Kidney glomerular epithelial cell (primary cell): ENCODE measurements at regions not wholly inside any gene's neighbourhood (a gene's known extent, or its start where the extent isn't known, plus 50 kb on each side); places are given as distances from the start of the nearest gene placed in this dataset.
"Not testable (repeated sequence)": the region's sequence is repeated elsewhere in the genome, so short reads cannot be mapped to it uniquely, and the experiment has no call there.

Experiments
- DNase-seq: peaks from one replicate; lab custom pipeline; 2025; lab: John Stamatoyannopoulos, UW

DNA sequence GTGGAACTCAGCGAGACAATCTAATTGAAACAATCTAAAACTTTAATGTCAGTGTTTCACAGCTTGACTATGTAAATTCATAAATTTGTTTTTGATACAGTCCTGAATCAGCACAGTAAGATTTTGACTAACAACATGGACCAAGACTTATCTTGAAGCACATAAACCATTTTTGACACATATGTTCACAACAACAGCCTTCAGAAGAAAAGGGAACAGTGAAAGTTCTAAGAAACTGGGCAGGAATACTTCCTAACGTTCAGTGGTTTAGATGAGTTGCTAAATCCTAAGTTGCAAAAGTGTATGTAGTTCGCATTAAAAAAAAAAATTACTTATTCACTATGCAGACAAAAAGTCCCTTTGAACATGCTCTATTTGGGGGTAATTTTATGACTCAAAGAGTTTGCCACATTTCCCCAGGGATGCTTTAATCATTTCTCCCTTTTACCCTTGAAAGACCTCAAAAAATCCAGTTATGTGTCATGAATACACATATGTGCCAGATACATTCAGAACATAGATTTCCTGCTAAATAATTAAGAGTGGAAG is 120.2 kb downstream of the MRPL39 start:
- no peak for DNase-seq

DNA sequence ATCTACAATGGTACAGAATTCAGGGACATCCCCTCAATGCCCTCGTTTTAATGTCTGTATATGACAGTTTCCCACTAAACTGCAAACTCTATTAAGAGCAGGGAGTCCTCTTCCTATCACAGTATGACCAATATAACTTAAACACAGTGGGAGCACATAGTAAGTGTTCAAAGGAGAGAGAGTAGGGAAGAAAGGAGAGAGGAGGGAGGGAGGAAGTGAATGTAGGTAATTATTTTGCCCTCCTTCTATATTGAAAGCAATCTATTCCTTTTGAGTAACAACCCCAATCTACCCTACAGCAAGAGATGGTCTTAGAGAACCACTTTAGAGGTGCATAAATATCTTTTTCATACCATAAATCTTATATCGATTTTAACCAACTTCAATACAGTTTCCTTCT is 121.4 kb downstream of the MRPL39 start:
- no peak for DNase-seq

DNA sequence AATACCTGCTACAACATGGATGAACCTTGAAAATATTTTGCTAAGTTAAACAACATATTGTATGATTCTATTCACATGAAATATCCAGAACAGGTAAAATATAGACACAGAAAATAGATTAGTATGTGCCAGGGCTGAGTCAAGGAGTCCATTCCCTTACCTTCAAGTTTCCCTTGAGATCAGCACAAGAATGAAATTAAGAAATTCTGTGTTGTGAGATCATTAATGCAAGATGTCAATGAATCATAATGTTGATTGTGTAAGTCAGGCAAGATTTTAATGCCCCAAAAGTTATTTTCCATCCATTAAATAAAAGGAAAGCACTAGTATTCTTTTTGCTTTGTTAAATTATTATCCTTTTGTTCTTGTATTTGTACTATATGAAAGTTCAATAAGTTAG is 139.4 kb downstream of the MRPL39 start:
- DNase-seq, result no peak

DNA sequence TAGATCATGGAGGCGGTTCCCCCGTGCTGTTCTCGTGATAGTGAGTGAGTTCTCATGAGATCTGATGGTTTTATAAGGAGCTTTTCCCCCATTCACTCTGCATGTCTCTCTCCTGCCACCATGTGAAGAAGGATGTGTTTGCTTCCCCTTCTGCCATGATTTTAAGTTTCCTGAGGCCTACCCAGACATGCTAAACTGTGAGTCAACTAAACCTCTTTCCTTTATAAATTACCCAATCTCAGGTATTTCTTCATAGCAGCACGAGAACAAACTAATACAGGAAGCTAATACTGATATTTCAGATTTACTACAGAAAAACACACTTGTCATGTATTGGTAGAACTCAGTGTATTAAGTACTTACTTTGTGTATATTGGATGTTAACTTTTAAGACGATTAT is 140.2 kb downstream of the MRPL39 start:
- not testable (repeated sequence) for DNase-seq

DNA sequence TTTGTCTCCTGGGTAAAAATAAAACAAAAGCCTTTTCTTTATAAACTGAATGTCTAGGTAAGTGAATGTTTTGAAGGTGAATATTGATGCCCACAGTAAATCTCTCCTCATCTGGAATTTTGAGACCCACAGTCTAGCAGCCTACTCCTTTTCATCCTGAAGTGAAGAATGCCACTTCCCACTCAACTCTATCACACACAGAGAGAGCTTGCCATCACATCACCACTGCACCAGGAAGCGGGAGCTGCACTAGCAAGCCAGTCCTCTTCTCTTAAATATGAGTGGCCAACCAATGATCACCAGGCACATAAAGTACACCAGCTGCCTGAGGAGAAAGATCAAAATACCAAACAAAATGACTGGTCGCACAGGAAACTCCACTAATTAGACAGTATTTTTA is 140.8 kb downstream of the MRPL39 start:
- DNase-seq, result no peak

DNA sequence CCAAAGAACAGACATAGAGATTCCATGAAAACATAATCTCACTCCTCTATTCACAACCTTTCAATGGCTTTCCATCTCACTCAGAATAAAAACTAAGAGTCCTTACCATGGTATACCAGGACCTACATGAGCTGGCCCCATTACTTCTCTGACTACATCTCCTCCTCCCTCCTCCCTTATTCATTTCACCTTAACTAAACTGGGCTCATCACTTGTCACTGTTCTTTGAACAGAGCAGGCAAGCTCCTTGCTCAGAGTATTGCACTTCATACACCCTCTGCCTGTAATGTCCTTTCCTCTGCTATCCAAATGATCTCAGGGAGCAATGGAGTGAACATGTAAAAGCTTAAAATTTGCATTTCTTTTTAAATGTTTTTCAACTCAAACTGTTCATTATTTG is 142.0 kb downstream of the MRPL39 start:
- no peak for DNase-seq

DNA sequence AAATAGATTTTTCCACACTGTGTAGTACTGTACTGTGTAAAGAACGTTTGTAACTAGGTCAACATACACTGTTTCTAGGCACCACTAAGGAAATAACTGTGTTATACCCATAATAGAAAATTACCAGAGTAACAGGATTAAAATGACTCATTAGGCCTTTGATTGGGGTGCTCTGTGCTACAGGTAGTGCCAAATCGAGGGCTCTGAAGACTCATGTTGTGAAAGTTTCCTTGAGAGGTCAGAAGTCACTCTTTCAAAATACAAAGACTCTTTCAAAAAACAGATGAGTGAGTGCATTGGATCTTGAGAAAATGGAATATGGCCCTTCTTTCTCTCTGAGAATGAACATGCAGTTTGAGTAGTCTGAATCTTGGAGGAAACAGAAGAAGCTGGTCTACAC is 143.0 kb downstream of the MRPL39 start:
- DNase-seq, result no peak

DNA sequence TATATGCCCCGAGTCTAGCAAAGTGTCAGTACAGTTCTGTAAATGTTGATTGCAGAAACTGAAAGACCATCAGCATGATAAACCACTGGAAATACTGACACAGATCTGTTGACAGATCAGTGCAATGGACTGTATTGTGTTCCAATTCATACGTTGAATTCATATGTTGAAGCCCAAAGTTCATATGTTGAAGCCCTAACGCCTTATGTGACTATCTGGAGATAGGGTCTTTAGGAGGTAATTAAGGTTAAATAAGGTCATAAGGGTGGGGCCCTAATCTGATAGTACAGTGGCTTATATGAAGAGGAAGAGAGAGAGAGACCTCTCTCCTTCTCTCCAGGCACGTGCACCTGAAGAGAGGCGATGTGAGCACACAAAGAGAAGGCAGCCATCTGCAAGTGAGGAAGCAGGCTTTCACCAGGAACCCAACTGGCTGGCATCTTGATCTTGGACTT is 144.7 kb downstream of the MRPL39 start:
- DNase-seq, result no peak

DNA sequence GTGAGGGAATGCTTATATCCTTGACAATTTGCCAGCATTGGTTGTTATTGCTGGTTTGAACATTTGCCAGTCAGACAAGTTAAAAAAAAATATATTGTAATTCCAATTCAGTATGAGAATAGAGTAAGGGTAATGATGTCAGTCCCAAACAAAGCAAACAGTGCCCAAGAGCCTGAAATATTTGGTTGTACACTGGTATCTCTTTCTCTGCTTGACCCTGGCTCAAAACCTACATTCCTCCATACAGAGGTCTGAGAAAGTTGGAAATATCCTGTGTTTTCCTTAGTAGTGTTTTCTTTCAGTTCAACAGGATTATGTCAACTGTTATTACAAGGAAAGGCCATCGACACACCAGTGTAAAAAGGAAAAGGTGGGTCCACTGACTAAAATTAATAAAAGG is 145.6 kb downstream of the MRPL39 start:
- DNase-seq, result peak; percentile 44

DNA sequence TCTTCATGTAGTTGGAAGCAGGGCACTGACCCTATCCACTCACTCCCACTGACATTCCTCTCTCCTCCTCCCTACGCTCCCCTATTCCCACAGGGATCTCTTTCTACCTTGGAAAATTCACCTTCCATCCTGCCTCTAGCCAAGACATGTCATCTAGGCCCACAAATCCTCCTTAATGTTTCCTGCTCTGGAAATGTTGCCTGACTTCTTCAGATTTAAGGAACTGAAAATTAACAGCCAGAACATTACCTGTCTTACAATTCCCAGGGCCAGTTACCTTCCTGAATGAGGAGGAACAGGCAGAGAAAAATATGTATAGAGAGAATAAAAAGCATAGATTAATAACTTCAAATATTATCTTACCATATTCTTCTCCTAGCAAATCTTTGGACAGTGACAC is 147.3 kb downstream of the MRPL39 start:
- DNase-seq, result no peak

DNA sequence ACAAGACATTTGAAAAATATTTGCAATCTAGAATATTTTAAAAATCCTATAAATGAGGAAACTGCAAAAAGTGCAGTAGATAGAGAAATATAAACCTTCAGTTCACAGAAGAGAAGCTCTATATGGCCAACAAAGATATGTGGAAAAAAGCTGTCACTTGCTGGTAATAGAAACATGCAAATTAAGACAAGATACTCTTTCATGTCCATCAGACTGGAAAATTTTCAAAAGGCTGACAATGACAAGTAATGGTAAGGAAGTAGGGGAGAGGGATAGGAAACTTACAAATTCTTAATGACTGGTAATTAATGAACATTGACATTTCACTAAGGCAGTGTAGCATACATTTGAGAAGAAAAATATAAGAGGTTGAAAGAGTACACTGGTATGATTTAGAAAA is 147.9 kb downstream of the MRPL39 start:
- DNase-seq, result no peak

DNA sequence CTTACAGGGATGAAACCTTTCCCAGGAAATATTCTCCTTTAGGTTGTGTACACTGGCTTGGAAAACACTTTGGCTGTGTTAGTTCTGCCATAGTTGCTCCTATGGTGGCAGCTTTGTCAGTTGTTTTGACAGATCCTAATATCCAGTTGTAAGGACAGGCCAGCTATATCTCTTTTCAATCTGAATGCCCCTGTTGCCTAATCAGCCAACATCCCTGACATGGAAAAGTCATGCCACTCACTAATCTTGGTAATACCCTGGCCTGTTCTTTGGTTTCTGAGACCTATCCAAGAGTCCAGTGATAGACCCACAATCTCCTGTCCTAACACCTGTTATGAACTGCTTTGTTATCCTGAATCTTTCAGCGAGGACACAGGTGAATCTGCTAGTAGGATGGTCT is 148.8 kb downstream of the MRPL39 start:
- no peak for DNase-seq

DNA sequence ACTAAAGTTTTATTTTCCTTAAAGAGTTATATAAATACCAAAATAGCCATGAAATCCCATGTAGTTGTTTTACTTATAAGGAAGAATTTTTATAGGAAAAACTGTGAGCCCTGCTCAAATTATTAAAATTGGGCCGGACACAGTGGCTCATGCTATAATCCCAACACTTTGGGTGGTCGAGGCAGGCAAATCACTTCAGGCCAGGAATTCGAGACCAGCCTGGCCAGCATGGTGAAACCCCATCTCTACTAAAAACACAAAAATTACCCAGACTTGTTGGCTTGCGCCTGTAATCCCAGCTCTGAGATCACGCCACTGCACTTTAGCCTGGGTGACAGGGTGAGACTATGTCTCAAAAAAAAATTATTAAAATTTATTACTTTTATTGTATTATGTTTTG is 149.3 kb downstream of the MRPL39 start:
- no peak for DNase-seq

DNA sequence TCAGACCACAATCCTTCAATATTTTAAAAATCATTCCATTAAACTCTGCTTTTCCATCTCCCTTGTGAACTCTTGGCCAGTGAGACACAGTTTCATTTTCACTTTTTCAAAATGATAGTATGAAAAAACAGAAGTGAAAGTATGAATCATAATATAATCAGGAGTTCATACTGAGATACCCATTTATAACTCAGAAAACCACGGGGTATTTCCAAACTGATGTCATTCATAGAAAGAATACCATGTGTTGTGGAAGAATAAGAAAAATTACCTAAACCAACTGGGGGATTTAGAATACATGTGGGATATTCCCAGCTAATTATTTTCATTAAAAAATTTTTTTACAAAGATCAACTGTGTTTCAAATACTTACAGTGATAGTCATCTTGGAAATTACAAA is 149.9 kb downstream of the MRPL39 start:
- peak; percentile 88 for DNase-seq

DNA sequence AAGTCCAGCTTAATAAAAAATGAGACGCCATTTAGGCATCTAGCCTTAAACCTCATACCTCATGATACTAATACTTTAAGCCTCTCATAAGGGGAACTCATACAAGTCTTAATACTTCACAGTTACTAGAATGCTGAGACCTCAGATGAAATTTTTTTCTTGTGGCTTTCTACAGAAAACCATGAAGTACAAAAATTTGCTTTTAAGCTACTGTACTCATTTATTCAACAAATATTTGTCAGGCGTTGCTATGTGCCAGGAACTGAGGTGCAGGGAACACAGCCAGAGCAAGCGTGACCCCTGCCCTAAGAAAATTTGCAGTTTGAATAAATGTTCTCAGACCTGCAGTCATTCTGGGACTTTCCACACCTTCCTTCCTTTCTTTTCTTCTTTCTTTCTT is 150.6 kb downstream of the MRPL39 start:
- peak; percentile 49 for DNase-seq

DNA sequence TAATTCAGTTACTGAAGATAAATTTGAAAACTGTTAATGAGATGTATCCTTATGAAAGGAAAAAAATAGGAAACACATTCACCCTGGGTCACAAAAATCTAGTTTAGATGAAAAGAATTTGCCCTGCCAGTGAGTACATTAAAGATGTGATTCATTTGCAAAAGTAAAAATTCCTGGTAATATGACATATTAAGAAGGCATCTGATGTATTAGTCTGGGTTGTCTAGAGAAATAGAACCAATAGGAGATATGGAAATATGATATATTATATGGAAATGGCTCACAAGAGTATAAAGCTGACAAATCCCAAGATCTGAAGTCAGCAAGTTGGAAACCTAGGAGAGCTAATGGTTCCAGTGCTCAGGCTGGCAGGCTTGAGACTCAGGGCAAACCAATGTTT is 153.8 kb downstream of the MRPL39 start:
- DNase-seq, result no peak

DNA sequence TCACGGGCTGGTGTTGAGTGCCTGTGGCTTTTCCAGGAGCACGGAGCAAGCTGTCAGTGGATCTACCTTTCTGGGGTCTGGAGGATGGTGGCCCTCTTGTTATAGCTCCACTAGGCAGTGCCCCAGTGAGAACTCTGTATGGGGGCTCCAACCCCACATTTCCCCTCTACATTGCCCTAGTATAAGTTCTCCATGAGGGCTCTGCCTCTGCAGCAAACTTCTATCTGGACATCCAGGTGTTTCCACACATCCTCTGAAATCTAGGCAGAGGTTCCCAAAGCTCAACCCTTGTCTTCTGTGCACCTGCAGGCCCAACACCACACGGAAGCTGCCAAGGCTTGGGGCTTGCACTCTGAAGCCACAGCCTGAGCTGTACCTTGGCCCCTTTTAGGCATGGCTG is 157.3 kb downstream of the MRPL39 start:
- no peak for DNase-seq

DNA sequence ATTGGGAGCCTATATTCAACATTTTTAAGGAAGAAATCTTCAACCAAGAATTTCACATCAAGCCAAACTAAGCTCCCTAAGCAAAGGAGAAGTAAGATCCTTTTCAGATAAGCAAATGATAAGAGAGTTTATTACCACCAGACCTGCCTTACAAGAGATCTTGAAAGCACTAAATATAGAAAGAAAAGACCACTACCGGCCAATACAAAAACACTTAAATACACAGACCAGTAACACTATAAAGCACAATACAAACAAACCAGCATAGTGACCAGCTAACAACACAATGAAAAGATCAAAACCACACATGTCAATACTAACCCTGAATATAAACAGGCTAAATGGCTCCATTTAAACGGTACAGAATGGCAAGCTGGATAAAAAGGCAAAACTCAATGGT is 165.4 kb downstream of the MRPL39 start:
- no peak for DNase-seq

DNA sequence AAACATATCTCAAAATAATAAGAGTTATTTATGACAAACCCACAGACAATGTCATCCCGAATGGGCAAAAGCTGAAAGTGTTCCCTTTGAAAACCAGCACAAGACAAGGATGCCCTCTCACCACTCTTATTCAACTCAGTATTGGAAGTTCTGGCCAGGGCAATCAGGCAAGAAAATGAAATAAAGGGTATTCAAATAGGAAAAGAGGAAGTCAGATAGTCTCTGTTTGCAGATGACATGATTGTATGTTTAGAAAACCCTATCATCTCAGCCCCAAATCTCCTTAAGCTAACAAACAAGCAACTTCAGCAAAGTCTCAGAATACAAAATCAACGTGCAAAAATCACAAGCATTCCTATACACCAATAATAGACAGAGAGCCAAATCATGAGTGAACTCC is 169.8 kb downstream of the MRPL39 start:
- DNase-seq, result not testable (repeated sequence)

DNA sequence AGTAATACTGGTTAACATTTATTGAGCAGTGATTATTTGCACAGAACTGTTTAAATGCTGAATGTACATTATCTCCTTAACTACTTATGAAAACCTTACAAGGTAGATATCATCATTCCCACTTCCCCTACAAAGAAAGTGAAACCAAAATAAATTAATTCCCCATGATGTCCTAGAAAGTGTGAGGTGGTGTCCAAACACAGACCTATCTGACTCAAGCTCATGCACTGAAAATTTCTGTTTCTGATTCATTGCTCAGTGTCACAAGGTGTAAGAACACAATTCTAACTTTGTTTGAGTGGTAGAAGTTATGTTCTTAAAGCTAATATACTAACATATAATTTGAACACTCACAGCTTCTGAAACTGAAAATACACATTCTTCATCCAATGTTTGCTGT is 178.7 kb downstream of the MRPL39 start:
- peak; percentile 3 for DNase-seq

DNA sequence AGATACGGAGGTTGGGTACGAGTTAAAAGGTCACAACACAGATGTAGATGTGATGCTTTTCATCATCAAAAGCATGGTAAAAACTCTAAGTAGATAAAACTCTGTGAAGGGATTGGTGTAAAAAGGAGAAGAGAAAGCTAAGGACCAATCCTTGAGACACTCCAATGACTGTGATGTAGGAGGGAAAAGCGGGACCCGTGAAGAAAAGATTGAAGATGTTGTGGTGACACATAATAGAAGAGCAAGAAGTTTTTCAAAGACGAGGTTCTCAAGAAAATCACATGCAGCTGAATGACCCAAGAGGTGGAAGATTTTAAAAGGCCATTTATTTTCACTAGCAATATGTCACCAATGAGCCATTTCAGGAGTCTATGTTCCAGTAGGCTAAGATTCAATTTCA is 179.5 kb downstream of the MRPL39 start:
- no peak for DNase-seq

DNA sequence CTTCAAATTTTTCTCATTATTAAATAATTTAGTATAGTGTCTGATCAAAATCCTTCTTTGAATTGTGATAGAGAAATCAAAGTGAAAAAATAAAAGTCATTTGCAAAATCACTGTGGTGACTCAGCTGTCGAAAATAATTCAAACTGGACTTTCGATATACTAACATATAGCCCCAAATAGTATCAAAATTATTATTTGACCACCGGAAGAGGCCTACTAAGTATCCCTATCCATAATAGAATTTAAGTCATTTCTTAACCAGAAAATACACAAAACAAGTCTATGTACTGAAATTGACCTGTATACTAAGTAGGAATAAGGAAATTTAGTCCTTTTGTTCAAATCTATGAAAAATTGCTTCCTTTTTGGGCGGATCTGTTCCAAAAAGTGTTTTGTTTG is 180.7 kb downstream of the MRPL39 start:
- DNase-seq, result no peak

DNA sequence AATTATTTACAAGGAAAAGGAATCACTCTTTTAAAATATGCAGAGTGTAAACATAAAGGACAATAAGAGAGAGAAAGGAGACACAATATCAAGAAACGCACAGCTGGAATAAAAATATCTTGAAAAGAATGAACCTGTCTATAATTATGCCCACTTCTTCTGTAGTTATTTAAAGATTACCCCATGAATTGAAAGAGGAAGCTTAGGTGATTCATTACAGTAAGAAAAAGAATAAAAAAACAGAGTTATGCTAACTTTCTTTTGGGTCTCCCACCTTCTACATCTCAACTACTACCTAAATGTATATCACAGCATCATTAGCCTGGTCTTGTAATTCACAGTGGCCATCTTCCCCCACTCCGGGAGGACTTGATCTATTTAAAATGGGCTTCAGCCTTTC is 182.1 kb downstream of the MRPL39 start:
- DNase-seq, result no peak

DNA sequence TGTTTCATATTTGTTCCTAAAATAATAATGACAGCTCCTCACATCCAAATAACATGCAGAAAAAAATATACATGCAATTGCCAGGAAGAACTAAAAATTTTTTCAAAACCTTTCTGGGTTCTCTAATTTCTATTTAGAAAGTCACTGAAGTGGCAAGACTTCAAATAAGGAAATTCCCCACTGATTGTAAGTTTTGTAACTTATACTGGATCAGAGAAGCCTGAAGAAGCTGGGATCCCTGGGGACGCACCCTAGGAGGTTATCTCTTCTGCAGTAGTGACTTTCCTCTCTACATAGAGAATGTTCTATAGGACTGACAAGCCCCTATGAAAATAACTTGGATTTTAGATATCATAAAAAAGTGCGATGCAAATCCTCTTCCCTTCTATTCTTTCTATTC is 182.6 kb downstream of the MRPL39 start:
- no peak for DNase-seq

DNA sequence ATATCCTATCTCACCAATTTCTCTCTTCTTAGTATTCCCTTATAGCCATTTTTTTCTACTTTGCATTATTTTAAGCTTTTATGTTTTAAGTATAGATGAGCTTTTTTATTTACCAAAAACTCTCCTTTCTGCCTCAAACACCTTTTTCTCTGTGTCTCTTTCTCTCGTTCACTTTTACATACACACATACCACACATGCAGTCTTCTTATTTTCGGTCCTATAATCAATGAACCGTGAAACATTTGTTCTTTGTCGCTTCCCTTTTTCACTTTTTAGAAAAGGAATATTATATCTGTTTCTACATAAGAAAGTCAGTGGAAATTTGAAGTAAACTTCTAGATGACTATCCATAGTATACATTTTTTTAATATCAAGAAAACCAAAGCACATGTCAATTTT is 183.2 kb downstream of the MRPL39 start:
- DNase-seq, result no peak
